HG02642 (cell line): ENCODE measurements at regions not wholly inside any gene's neighbourhood (a gene's known extent, or its start where the extent isn't known, plus 50 kb on each side); places are given as distances from the start of the nearest gene placed in this dataset.

ENCODE experiments used
- ATAC-seq: cut with Tn5 transposase; IDR thresholded peaks from one replicate; pipeline ENCODE4 v1.9.1; 2021; ENCODE audit warnings: mild to moderate bottlenecking; ENCODE audit not compliant: unreplicated experiment, poor library complexity

GRCh38 chr5:167780177-167780576, 511.3 kb upstream of the WWC1 start:
- no peak for ATAC-seq

GRCh38 chr5:167783145-167783817, 508.2 kb upstream of the WWC1 start:
- ATAC-seq, result no peak

GRCh38 chr5:167785106-167785505, 506.3 kb upstream of the WWC1 start:
- no peak for ATAC-seq

DNA sequence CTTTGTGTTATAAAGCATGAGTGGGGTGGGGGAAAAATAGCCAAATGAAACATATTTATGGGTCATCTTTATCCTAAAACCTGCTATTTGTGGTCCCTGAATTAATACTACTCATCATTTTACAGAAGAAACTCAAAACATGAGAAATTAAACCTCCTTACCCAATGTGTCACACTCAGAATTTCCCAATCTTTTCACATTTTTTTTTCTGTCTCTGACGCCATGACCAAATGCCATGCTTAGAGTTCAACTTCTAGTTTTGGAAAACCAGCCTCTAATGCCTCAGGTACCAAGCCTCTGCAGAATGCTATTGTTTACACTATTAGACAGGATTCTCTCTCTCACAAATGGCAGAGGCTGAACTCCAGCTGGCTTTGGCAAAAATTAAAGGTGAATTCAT, 505.5 kb upstream of the WWC1 start:
- ATAC-seq, result no peak

GRCh38 chr5:167786871-167787578, 504.4 kb upstream of the WWC1 start:
- no peak for ATAC-seq

DNA sequence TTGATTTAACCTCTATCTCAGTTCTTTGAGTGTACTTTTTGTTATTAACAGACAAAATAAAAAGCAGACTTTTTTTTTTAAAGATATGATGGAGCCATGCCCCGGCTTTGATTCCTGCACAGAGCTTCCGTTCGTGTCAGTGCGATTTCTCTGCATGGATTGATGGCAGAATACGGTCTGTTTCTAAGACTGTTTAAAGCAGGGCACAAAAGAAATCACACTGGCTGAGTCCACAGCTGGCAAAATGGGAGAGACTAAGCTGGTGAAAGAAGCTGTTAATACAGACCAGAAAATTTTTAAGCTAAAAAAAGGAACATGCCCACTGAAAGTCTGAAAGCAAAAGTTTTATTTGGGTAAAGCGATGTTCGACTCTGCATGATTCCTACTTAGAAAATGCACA, 501.4 kb upstream of the WWC1 start:
- no peak for ATAC-seq

GRCh38 chr5:167790462-167791260, 500.8 kb upstream of the WWC1 start:
- ATAC-seq, result no peak

DNA sequence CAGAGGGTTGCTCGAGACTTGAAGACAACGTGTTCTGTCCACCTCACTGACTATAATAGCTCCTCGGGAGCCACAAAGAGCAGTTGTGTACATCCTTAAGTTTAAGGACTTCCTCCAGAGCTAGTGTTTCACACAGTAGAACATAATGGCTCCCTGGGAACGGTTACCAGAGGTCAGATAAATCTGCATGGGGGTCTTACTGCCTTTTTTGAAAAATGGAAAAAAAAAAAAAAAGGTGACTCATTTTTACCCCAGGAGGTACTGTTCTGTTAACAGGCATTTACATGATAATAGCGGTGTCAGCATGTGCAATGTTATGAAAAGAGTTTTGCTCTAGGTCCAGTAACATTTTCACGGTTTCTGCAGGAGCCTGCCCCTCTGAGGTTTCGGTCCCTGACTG, 498.9 kb upstream of the WWC1 start:
- ATAC-seq, result no peak

GRCh38 chr5:167793700-167794099, 497.7 kb upstream of the WWC1 start:
- ATAC-seq, result no peak

DNA sequence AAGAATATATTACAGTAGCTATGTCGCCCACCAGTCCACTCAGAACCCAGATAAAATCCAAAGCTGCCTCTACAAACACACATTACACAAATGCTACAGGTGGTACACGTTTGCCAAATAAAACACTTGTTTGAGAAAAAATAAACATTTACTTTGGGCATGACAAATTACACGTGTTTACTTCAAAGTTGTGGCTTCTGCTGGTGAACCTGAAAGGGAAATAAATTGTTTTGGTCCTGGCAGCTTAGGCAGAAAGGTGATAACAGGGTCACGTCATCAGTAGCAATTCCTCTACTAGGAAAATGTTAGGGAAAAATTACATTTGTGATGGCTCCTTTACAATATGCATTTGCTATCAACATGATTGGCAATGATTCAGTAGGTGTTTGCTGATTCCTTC, 497.3 kb upstream of the WWC1 start:
- ATAC-seq, result no peak

DNA sequence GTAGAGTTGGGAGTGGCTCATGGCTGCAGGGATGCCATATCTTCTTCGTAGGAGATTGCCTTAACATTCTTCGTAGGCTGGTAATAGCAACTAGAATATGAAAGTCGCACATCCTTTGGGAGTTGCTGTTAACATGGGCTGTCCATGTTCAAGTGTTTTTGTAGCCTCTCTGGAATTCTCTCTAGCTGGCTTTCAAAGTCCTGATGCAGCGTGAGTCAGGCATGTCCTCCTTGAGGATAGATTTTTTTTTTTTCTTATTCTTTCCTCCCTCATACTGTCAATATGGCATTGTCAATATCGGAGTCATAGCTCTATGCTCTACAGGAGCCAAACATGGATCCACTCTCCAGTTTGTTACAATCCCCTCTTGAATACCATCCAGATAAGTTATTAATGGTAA, 494.8 kb upstream of the WWC1 start:
- ATAC-seq, result no peak

GRCh38 chr5:167797933-167798332, 493.5 kb upstream of the WWC1 start:
- no peak for ATAC-seq

DNA sequence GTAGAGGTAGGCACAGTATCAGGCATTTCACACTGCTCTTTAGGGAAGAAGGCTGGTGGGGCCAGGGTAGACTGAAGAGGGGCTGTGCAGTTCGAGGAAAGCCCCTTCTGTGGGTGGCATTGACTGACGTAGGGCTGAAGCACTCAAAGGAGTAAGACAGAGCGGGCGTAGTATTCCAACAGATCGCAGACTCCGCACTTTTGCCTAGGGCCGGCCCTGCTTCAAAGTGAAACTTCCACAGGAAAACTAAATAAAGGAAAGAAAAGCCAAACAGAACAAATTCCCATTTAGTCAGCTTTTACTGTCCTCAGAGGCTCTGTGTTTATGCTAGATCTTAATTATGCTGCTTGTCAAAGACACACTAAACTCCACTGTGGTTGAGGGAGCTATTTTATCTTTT, 493.0 kb upstream of the WWC1 start:
- no peak for ATAC-seq

- no peak for ATAC-seq
These were observed 491.0 kb upstream of the WWC1 start for GRCh38 chr5:167800427-167800826.

- no peak for ATAC-seq
These were observed 489.4 kb upstream of the WWC1 start for GRCh38 chr5:167801999-167802398.

- no peak for ATAC-seq
These were observed 488.6 kb upstream of the WWC1 start for GRCh38 chr5:167802755-167803431.

- no peak for ATAC-seq
These were observed 486.8 kb upstream of the WWC1 start for GRCh38 chr5:167804512-167805220.

DNA sequence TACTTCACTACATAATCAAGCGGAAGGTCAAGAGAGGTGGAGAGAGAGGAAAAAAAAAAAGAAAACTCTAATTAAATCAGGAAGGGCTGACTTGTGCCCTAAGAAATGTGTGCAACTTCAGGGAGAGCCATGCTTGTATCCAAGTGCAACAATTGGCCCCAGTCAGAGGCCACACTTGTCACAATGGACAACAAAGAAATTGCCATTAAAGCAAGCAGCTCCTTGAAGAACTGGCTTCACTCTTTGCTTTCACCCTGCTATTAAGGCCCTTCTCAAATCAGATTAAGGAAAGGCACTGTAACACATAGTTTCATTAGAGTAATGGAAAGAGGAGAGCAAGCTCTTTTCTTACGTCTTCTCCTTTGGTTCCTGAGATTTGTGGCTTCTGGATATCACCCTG, 480.9 kb upstream of the WWC1 start:
- ATAC-seq, result no peak

DNA sequence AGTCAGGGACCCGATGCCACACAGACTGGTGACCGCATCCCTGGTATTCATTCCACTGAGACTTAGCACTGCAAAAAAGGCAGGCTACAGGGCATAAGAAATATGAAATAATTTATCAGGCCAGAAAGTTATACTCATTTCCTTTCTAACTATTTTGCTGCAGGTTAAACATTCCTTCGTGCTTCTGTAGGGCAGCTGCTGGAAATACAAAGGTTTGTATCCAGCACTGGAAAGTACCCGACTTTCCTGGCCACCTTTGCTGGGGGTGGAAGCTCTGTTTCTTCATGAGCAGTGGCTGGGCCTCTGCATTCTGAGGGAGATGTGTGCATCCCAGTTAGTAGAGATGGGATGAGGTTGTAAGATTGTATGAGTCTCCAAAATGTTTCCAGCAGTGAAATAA, 478.6 kb upstream of the WWC1 start:
- no peak for ATAC-seq

- no peak for ATAC-seq
These were observed 478.1 kb upstream of the WWC1 start for GRCh38 chr5:167813389-167813788.
